Coronary artery (tissue), 2 donors: ENCODE measurements at regions not wholly inside any gene's neighbourhood (a gene's known extent, or its start where the extent isn't known, plus 50 kb on each side); places are given as distances from the start of the nearest gene placed in this dataset.
"Not testable (repeated sequence)": the region's sequence is repeated elsewhere in the genome, so short reads cannot be mapped to it uniquely, and the experiment has no call there.

ENCODE experiments used
- DNase-seq: peaks from one replicate; pipeline ENCODE4 v3.0.0-alpha.2; 2017; ENCODE audit warnings: low spot score
- H3K27ac ChIP-seq, 2 donors: fragments of 200-600 bp; sonication (generic); one replicate each; pipeline ENCODE4 v1.5.1; 2016 to 2019
- H3K4me3 ChIP-seq: fragments of 200-600 bp; sonication (generic); 2 replicates; pipeline ENCODE4 v1.5.1; 2016; ENCODE audit warnings: mild to moderate bottlenecking, moderate library complexity
- CTCF ChIP-seq: fragments of 200-600 bp; sonication (generic); IDR thresholded peaks from one replicate; pipeline ENCODE4 v1.5.1; 2019; ENCODE audit warnings: antibody characterized with exemption

GRCh38 chr5:144594919-144595318 is 424.2 kb downstream of the KCTD16 start:
- no peak for TF ChIP-seq CTCF
- DNase-seq = no peak

GRCh38 chr5:144594234-144594633 is 423.6 kb downstream of the KCTD16 start:
- H3K4me3 ChIP-seq, H3K27ac ChIP-seq, DNase-seq: not testable (repeated sequence)

More at GRCh38 chr5:144594919-144595318, 424.2 kb downstream of the KCTD16 start:
- H3K4me3 ChIP-seq = no peak overlapping the region
- H3K27ac ChIP-seq = no peak overlapping the region

GRCh38 chr5:144585681-144586080 is 415.0 kb downstream of the KCTD16 start:
- Histone ChIP-seq H3K4me3 (no peak overlapping the region), H3K27ac (no peak overlapping the region)
- no peak for TF ChIP-seq CTCF
- no peak for DNase-seq

GRCh38 chr5:144583541-144584449 is 413.1 kb downstream of the KCTD16 start:
- no peak for DNase-seq
- H3K27ac ChIP-seq = no peak overlapping the region
- no peak for TF ChIP-seq CTCF
- H3K4me3 ChIP-seq = no peak overlapping the region

- Histone ChIP-seq H3K4me3 (no peak overlapping the region), H3K27ac (no peak overlapping the region)
- no peak for TF ChIP-seq CTCF
- no peak for DNase-seq
These were observed 411.4 kb downstream of the KCTD16 start for GRCh38 chr5:144582066-144582465.

- Histone ChIP-seq H3K4me3 (no peak overlapping the region), H3K27ac (no peak overlapping the region)
- no peak for TF ChIP-seq CTCF
- no peak for DNase-seq
These were observed 410.4 kb downstream of the KCTD16 start for GRCh38 chr5:144581044-144581443.

GRCh38 chr5:144577676-144578075 is 407.0 kb downstream of the KCTD16 start:
- Histone ChIP-seq H3K27ac (no peak overlapping the region), H3K4me3 (no peak overlapping the region)
- TF ChIP-seq CTCF = no peak
- no peak for DNase-seq
